ENCODE measurements at regions not wholly inside any gene's neighbourhood (a gene's known extent, or its start where the extent isn't known, plus 50 kb on each side); places are given as distances from the start of the nearest gene placed in this dataset.

DNA sequence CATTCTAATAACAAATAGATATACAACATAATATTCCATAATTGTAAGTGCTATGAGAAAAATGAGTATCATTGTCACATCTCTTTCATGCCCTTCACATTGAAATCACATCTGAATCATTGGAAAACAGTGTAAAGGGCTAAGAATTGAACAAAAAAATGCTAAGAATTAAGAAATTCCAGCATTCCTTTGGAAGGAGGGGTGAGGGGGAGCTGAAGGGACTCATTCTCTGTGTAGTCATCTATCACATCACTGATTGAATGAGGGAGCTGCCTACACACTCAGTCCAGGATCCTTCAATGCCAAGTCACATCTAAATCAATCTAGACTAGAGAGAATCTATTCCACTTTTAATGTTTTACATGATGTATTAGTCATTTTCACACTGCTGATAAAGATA is 286.6 kb downstream of the DTWD2 start:
- TF ChIP-seq, protein P1, sequence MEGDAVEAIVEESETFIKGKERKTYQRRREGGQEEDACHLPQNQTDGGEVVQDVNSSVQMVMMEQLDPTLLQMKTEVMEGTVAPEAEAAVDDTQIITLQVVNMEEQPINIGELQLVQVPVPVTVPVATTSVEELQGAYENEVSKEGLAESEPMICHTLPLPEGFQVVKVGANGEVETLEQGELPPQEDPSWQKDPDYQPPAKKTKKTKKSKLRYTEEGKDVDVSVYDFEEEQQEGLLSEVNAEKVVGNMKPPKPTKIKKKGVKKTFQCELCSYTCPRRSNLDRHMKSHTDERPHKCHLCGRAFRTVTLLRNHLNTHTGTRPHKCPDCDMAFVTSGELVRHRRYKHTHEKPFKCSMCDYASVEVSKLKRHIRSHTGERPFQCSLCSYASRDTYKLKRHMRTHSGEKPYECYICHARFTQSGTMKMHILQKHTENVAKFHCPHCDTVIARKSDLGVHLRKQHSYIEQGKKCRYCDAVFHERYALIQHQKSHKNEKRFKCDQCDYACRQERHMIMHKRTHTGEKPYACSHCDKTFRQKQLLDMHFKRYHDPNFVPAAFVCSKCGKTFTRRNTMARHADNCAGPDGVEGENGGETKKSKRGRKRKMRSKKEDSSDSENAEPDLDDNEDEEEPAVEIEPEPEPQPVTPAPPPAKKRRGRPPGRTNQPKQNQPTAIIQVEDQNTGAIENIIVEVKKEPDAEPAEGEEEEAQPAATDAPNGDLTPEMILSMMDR (IDR thresholded peaks at IDR 0.05): no peak
- TF ChIP-seq POLR2A (IDR thresholded peaks at IDR 0.05) (no peak), POLR2AphosphoS5 (IDR thresholded peaks at IDR 0.05) (no peak)
